Esophagus muscularis mucosa (tissue), 4 donors: ENCODE measurements at regions not wholly inside any gene's neighbourhood (a gene's known extent, or its start where the extent isn't known, plus 50 kb on each side); places are given as distances from the start of the nearest gene placed in this dataset.

Experiments
- CTCF ChIP-seq, 3 experiments: fragments of 200-600 bp in 2 of 3; fragments of 450-650 bp in 1 of 3; sonication (generic) in 2 of 3; IDR thresholded peaks; one replicate each; pipeline ENCODE4 v1.5.1; 2017 to 2019; ENCODE audit warnings: antibody characterized with exemption in 3 of 3, mild to moderate bottlenecking in 2 of 3, moderate library complexity in 1 of 3
- EP300 ChIP-seq: sonication (generic); formaldehyde crosslinking; IDR thresholded peaks from one replicate; pipeline ENCODE4 v1.6.1; 2017; ENCODE audit warnings: antibody characterized with exemption
- POLR2A ChIP-seq: fragments of 450-650 bp; IDR thresholded peaks from one replicate; pipeline ENCODE4 v1.6.1; 2017; ENCODE audit warnings: antibody characterized with exemption, moderate library complexity, mild to moderate bottlenecking, low read depth

- no peak for TF ChIP-seq CTCF (IDR thresholded peaks at IDR 0.05)
- TF ChIP-seq POLR2A: no peak
- TF ChIP-seq EP300: no peak
Measured at GRCh38 chr2:21217442-21217841, 93.7 kb downstream of the TDRD15 start.
